Osteoblast (primary cell): ENCODE measurements at regions not wholly inside any gene's neighbourhood (a gene's known extent, or its start where the extent isn't known, plus 50 kb on each side); places are given as distances from the start of the nearest gene placed in this dataset.
A peak's percentile ranks its signal among the peaks of the same experiment; 100 is the strongest.

Experiments
- DNase-seq: peaks from one replicate; pipeline ENCODE4 v3.0.0; 2011; ENCODE audit warnings: low spot score, mixed read lengths; ENCODE audit not compliant: insufficient read length; ENCODE audit errors: missing footprints
- H2AFZ ChIP-seq: 2 replicates; pipeline ENCODE4 v1.6.0; 2011; ENCODE audit warnings: mild to moderate bottlenecking, low read length
- H3K27ac ChIP-seq: 2 replicates; pipeline ENCODE4 v1.5.1; 2011; ENCODE audit warnings: mild to moderate bottlenecking, low read depth, low read length, moderate library complexity
- H3K27me3 ChIP-seq: 2 replicates; pipeline ENCODE4 v1.6.0; 2012; ENCODE audit warnings: mild to moderate bottlenecking, control low read depth, inconsistent platforms, low read length, moderate library complexity; ENCODE audit not compliant: insufficient read depth
- H3K36me3 ChIP-seq: 2 replicates; pipeline ENCODE4 v1.5.1; 2011; ENCODE audit warnings: mild to moderate bottlenecking, low read length, control low read depth, moderate library complexity; ENCODE audit not compliant: insufficient read depth
- H3K4me1 ChIP-seq: 2 replicates; pipeline ENCODE4 v1.5.1; 2011; ENCODE audit warnings: mild to moderate bottlenecking, low read length, control low read depth, moderate library complexity; ENCODE audit not compliant: insufficient read depth
- H3K4me2 ChIP-seq: 2 replicates; pipeline ENCODE4 v1.6.0; 2011; ENCODE audit warnings: mild to moderate bottlenecking, low read length; ENCODE audit not compliant: insufficient read depth
- H3K4me3 ChIP-seq: fragments of 200-600 bp; sonication (generic); 3 replicates; pipeline ENCODE4 v1.5.1; 2012; ENCODE audit warnings: mild to moderate bottlenecking, low read length, inconsistent platforms; ENCODE audit not compliant: insufficient read depth
- H3K79me2 ChIP-seq: 2 replicates; pipeline ENCODE4 v1.6.0; 2012; ENCODE audit warnings: mild to moderate bottlenecking, low read length, control low read depth, inconsistent platforms; ENCODE audit not compliant: insufficient read depth
- H3K9me3 ChIP-seq: 2 replicates; pipeline ENCODE4 v1.5.1; 2011; ENCODE audit warnings: low read depth, low read length, control low read depth
- H4K20me1 ChIP-seq: 2 replicates; pipeline ENCODE4 v1.6.0; 2012; ENCODE audit warnings: mild to moderate bottlenecking, low read length, control low read depth; ENCODE audit not compliant: insufficient read depth
- TF ChIP-seq, protein P1 (sequence below): IDR thresholded peaks from 2 replicates; pipeline ENCODE4 v1.5.1; 2011; ENCODE audit warnings: mild to moderate bottlenecking, low read depth, low read length, moderate library complexity; ENCODE audit errors: extremely low read depth

DNA sequence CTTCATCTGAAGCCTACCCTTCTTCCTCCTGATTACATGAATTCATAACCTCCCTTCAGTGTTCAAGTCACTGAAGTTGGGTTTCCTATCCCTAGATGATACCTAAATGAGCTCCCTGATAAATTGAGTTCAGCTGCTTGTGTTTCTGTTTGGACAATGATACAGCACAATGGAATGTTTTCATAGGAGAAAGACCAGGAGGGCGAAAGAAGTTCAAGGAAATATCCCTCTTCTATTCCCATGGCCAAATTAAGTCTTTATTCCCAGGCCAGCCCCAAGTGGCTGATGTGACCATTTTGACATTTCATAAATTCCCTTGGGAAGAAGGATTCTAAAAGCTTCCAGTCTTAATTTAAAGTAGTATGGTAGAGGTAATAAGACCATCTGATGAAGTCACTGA lies 555.8 kb upstream of the CLINT1 start:
- no peaks in the 10 kb centered on the region for H3K9me3 ChIP-seq
- no peak overlapping the region for H3K27ac ChIP-seq
- no peak overlapping the region for H3K4me3 ChIP-seq
- no peak for DNase-seq
- peaks cover 15% of the 10 kb centered on the region for H3K4me1 ChIP-seq
- H3K4me2 ChIP-seq: peak overlapping the region; percentile 21
- no peaks in the 10 kb centered on the region for H4K20me1 ChIP-seq
- TF ChIP-seq, protein P1, sequence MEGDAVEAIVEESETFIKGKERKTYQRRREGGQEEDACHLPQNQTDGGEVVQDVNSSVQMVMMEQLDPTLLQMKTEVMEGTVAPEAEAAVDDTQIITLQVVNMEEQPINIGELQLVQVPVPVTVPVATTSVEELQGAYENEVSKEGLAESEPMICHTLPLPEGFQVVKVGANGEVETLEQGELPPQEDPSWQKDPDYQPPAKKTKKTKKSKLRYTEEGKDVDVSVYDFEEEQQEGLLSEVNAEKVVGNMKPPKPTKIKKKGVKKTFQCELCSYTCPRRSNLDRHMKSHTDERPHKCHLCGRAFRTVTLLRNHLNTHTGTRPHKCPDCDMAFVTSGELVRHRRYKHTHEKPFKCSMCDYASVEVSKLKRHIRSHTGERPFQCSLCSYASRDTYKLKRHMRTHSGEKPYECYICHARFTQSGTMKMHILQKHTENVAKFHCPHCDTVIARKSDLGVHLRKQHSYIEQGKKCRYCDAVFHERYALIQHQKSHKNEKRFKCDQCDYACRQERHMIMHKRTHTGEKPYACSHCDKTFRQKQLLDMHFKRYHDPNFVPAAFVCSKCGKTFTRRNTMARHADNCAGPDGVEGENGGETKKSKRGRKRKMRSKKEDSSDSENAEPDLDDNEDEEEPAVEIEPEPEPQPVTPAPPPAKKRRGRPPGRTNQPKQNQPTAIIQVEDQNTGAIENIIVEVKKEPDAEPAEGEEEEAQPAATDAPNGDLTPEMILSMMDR: no peak
- no peaks in the 10 kb centered on the region for H3K79me2 ChIP-seq
- peaks cover 2% of the 10 kb centered on the region for H3K27me3 ChIP-seq
- no peak overlapping the region for H2AFZ ChIP-seq
- no peaks in the 10 kb centered on the region for H3K36me3 ChIP-seq

DNA sequence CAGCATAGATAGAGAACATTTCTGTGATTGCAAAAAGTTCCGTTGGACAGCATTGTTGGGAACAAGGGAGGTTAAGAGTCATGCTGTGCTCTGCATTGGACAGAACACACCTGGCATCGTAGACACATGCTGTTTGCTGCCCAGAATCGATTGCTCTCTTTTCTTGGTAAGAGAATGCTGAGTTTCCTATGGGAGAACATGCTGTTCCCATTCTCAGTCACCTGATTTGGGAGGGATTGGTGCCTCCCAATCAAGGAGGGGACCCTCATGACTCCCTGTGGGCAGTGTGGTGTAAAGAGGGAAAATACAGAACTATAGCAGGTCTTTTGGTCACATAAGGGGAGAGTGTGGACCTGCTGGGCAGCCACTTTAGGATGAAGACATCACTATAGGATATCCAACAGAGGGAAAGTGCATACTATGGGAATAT lies 555.4 kb upstream of the CLINT1 start:
- Histone ChIP-seq H3K4me2 (peak overlapping the region; percentile 21), H3K27me3 (peaks cover 2% of the 10 kb centered on the region), H3K36me3 (no peaks in the 10 kb centered on the region), H4K20me1 (no peaks in the 10 kb centered on the region), H3K9me3 (no peaks in the 10 kb centered on the region), H3K4me3 (no peak overlapping the region), H3K79me2 (no peaks in the 10 kb centered on the region), H2AFZ (no peak overlapping the region), H3K27ac (no peak overlapping the region), H3K4me1 (peaks cover 15% of the 10 kb centered on the region)
- no peak for DNase-seq
- TF ChIP-seq, protein P1: no peak

DNA sequence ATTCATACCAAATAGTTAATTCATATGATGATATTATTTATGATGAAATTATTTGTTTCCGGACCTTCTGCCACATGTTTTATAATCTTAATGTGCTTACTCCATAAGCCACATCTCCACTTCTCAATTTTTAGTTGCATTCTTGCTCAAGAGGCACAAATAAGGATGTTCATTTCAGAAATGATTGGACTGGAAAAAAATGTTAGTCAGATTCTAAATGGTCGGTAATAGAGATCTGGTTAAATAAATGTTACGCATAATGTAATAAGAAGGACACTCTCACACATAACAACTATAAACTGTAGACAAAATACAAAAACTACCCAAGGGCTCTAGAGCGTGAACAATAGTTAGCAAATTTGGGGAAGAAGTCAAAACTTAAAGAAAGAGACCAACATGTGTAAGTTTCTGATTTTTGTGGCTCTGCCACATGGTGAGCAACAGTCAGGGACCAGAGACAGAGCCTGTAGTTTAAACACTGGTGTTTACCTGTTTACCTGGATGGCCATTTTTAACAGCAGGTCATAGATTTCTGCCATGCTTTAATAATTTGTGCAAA lies 554.3 kb upstream of the CLINT1 start:
- H4K20me1 ChIP-seq: no peaks in the 10 kb centered on the region
- H3K27me3 ChIP-seq: peaks cover 2% of the 10 kb centered on the region
- no peaks in the 10 kb centered on the region for H3K9me3 ChIP-seq
- no peak for DNase-seq
- no peak overlapping the region for H2AFZ ChIP-seq
- H3K79me2 ChIP-seq: no peaks in the 10 kb centered on the region
- no peak overlapping the region for H3K4me3 ChIP-seq
- no peaks in the 10 kb centered on the region for H3K36me3 ChIP-seq
- peaks cover 15% of the 10 kb centered on the region for H3K4me1 ChIP-seq
- no peak overlapping the region for H3K27ac ChIP-seq
- TF ChIP-seq, protein P1: no peak
- H3K4me2 ChIP-seq: no peak overlapping the region

DNA sequence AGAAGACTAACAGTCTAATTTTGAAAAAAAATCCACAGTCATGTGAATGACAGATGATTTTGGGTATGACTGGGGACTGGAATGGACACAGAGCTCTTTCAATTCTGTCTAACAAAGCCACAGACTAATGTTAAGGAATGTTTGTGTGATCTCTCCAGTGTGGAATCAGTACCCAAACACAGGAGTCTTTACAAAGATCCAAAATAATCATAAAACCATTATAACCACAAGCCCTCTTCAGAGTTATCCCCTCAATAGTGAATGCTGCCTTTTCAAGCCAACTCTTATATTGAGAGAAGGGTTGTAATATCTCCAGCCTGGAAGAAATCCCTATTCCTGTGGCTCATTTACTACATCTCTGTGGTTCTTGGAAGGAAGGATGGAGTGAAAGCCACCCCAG lies 552.0 kb upstream of the CLINT1 start:
- no peaks in the 10 kb centered on the region for H3K9me3 ChIP-seq
- no peak overlapping the region for H3K4me2 ChIP-seq
- H3K27me3 ChIP-seq: peaks cover 2% of the 10 kb centered on the region
- H3K79me2 ChIP-seq: no peaks in the 10 kb centered on the region
- no peak overlapping the region for H2AFZ ChIP-seq
- H3K27ac ChIP-seq: no peak overlapping the region
- no peak for DNase-seq
- no peak overlapping the region for H3K4me3 ChIP-seq
- TF ChIP-seq, protein P1: no peak
- H3K4me1 ChIP-seq: peaks cover 26% of the 10 kb centered on the region
- no peaks in the 10 kb centered on the region for H3K36me3 ChIP-seq
- no peaks in the 10 kb centered on the region for H4K20me1 ChIP-seq
